WTC11 (cell line): ENCODE measurements at regions not wholly inside any gene's neighbourhood (a gene's known extent, or its start where the extent isn't known, plus 50 kb on each side); places are given as distances from the start of the nearest gene placed in this dataset.

ENCODE experiments used
- E2F1 ChIP-seq: sonication (generic); formaldehyde crosslinking; IDR thresholded peaks from 2 replicates; pipeline ENCODE4 v1.8.0; 2022; ENCODE audit warnings: mild to moderate bottlenecking, missing genetic modification reagents
- GABPB1 ChIP-seq: sonication (generic); formaldehyde crosslinking; IDR thresholded peaks from 2 replicates; pipeline ENCODE4 v1.8.1; 2023; ENCODE audit warnings: mild to moderate bottlenecking, missing genetic modification reagents
- NR3C1 ChIP-seq: sonication (generic); formaldehyde crosslinking; conservative IDR thresholded peaks from 2 replicates; pipeline ENCODE4 v1.8.1; 2023; ENCODE audit warnings: low read depth, mild to moderate bottlenecking, missing genetic modification reagents
- TEAD1 ChIP-seq: sonication (generic); formaldehyde crosslinking; IDR thresholded peaks from 2 replicates; pipeline ENCODE4 v1.8.0; 2022; ENCODE audit warnings: mild to moderate bottlenecking, missing genetic modification reagents
- ZMAT4 ChIP-seq: fragments of 250-450 bp; sonication (Bioruptor Pico); IDR thresholded peaks from 2 replicates; pipeline ENCODE4 v1.9.0; 2021; ENCODE audit warnings: mild to moderate bottlenecking
- ZNF138 ChIP-seq: sonication (generic); formaldehyde crosslinking; conservative IDR thresholded peaks from 2 replicates; pipeline ENCODE4 v1.8.1; 2022; ENCODE audit warnings: mild to moderate bottlenecking, moderate library complexity, missing genetic modification reagents
- TF ChIP-seq, protein P1 (sequence below): fragments of 200-600 bp; IDR thresholded peaks from 2 replicates; pipeline ENCODE4 v1.8.0; 2022; ENCODE audit warnings: antibody characterized with exemption
- TF ChIP-seq, protein P2 (sequence below): sonication (generic); formaldehyde crosslinking; IDR thresholded peaks from 2 replicates; pipeline ENCODE4 v1.8.1; 2023; ENCODE audit warnings: mild to moderate bottlenecking, missing genetic modification reagents, borderline replicate concordance

DNA sequence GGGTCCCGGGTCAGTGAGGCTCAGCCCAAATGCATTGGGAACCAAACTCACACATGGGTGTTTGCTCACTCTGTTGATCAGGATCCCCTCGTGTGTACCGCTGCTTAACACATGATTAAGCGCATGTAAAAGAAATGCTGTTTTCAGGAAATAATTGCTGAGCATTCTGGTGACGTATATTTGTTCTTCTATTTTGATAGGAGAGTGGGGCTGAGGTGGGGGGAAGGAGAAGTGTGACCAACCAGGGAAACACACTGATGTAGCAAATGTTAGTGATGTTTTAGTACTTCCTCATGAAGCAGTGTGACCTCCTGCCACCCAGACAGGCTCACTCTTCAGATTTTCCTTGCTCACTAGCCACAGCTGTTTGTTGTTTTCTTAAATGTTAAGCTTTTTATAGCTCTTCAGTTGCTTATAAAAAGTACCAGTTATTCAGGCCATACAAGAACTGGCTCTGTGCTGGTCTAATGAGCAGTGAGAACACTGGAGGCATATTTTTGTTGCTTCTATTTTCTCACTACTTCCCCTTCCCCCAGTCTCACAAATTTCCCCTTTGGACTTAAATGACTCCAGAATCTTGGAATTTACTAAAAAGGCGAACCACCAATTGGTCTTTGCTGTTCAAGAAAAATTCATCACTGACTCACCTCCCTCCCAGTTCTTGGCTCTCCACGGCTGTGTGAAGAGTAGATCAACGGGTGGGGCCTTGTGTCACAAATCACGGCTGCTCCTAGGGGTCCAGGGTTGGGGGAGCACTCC lies 79.2 kb upstream of the BACH2 start:
- no peak for TF ChIP-seq E2F1 (CRISPR knock-in tag)
- TF ChIP-seq, protein P1, sequence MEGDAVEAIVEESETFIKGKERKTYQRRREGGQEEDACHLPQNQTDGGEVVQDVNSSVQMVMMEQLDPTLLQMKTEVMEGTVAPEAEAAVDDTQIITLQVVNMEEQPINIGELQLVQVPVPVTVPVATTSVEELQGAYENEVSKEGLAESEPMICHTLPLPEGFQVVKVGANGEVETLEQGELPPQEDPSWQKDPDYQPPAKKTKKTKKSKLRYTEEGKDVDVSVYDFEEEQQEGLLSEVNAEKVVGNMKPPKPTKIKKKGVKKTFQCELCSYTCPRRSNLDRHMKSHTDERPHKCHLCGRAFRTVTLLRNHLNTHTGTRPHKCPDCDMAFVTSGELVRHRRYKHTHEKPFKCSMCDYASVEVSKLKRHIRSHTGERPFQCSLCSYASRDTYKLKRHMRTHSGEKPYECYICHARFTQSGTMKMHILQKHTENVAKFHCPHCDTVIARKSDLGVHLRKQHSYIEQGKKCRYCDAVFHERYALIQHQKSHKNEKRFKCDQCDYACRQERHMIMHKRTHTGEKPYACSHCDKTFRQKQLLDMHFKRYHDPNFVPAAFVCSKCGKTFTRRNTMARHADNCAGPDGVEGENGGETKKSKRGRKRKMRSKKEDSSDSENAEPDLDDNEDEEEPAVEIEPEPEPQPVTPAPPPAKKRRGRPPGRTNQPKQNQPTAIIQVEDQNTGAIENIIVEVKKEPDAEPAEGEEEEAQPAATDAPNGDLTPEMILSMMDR = no peak
- no peak for TF ChIP-seq ZNF138 (CRISPR knock-in tag)
- no peak for TF ChIP-seq ZMAT4
- TF ChIP-seq GABPB1 = no peak
- TF ChIP-seq, protein P2, sequence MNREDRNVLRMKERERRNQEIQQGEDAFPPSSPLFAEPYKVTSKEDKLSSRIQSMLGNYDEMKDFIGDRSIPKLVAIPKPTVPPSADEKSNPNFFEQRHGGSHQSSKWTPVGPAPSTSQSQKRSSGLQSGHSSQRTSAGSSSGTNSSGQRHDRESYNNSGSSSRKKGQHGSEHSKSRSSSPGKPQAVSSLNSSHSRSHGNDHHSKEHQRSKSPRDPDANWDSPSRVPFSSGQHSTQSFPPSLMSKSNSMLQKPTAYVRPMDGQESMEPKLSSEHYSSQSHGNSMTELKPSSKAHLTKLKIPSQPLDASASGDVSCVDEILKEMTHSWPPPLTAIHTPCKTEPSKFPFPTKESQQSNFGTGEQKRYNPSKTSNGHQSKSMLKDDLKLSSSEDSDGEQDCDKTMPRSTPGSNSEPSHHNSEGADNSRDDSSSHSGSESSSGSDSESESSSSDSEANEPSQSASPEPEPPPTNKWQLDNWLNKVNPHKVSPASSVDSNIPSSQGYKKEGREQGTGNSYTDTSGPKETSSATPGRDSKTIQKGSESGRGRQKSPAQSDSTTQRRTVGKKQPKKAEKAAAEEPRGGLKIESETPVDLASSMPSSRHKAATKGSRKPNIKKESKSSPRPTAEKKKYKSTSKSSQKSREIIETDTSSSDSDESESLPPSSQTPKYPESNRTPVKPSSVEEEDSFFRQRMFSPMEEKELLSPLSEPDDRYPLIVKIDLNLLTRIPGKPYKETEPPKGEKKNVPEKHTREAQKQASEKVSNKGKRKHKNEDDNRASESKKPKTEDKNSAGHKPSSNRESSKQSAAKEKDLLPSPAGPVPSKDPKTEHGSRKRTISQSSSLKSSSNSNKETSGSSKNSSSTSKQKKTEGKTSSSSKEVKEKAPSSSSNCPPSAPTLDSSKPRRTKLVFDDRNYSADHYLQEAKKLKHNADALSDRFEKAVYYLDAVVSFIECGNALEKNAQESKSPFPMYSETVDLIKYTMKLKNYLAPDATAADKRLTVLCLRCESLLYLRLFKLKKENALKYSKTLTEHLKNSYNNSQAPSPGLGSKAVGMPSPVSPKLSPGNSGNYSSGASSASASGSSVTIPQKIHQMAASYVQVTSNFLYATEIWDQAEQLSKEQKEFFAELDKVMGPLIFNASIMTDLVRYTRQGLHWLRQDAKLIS = no peak
- no peak for TF ChIP-seq TEAD1 (CRISPR knock-in tag)
- no peak for TF ChIP-seq NR3C1 (CRISPR knock-in tag)
